ENCODE measurements at regions not wholly inside any gene's neighbourhood (a gene's known extent, or its start where the extent isn't known, plus 50 kb on each side); places are given as distances from the start of the nearest gene placed in this dataset.

- DNase-seq = no peak
- no peaks in the 10 kb centered on the region for H3K27me3 ChIP-seq
- H3K4me3 ChIP-seq = no peak overlapping the region
- WGBS, 2 donors = 90 to 95% methylated on average over 3 of the region's 3 CpGs
- no peaks in the 10 kb centered on the region for H3K4me1 ChIP-seq
- no peak overlapping the region for H3K27ac ChIP-seq
- intact Hi-C loops (cut with DNase I) = no loop called here
- no peaks in the 10 kb centered on the region for H3K36me3 ChIP-seq
- no peaks in the 10 kb centered on the region for H3K9me3 ChIP-seq
- TF ChIP-seq POLR2A (IDR thresholded peaks at IDR 0.05) = no peak
These were observed 427.9 kb upstream of the DCN start for GRCh38 chr12:91610561-91610960.

- 84 to 93% methylated on average over 1 of the region's 1 CpG for WGBS, 2 donors
- TF ChIP-seq POLR2AphosphoS5 (IDR thresholded peaks at IDR 0.05) (no peak), CTCF (IDR thresholded peaks at IDR 0.05) (no peak), EP300 (IDR thresholded peaks at IDR 0.05) (no peak), POLR2A (IDR thresholded peaks at IDR 0.05) (no peak)
- DNase-seq = no peak
- intact Hi-C loops (cut with DNase I) = no loop called here
- no peaks in the 10 kb centered on the region for H3K27me3 ChIP-seq
- no peaks in the 10 kb centered on the region for H3K9me3 ChIP-seq
- no peak overlapping the region for H3K27ac ChIP-seq
- no peak overlapping the region for H3K4me3 ChIP-seq
- H3K4me1 ChIP-seq = peaks cover 0 to under 1% (median 0%) of the 10 kb centered on the region in 4 donors
- no peaks in the 10 kb centered on the region for H3K36me3 ChIP-seq
These were observed 426.7 kb upstream of the DCN start for GRCh38 chr12:91609283-91609682.

GRCh38 chr12:91608542-91608941, 425.9 kb upstream of the DCN start:
- Histone ChIP-seq H3K4me3 (no peak overlapping the region), H3K27ac (no peak overlapping the region), H3K9me3 (no peaks in the 10 kb centered on the region), H3K36me3 (no peaks in the 10 kb centered on the region), H3K27me3 (no peaks in the 10 kb centered on the region), H3K4me1 (peaks cover 0 to 8% (median 1%) of the 10 kb centered on the region in 4 donors)
- TF ChIP-seq POLR2AphosphoS5 (IDR thresholded peaks at IDR 0.05) = no peak
- no peak for TF ChIP-seq EP300 (IDR thresholded peaks at IDR 0.05)
- no peak for TF ChIP-seq POLR2A (IDR thresholded peaks at IDR 0.05)
- TF ChIP-seq CTCF (IDR thresholded peaks at IDR 0.05) = no peak
- intact Hi-C loops (cut with DNase I) = no loop called here
- no peak for DNase-seq

GRCh38 chr12:91606662-91607377, 424.2 kb upstream of the DCN start:
- H3K27me3 ChIP-seq = no peaks in the 10 kb centered on the region
- WGBS, 2 donors = 85 to 93% methylated on average over 3 of the region's 3 CpGs
- intact Hi-C loops (cut with DNase I) = no loop called here

GRCh38 chr12:91604897-91605296, 422.3 kb upstream of the DCN start:
- WGBS, 2 donors = 82% methylated on average over 6 of the region's 6 CpGs
- Histone ChIP-seq H3K9me3 (no peaks in the 10 kb centered on the region), H3K27me3 (no peaks in the 10 kb centered on the region), H3K27ac (no peak overlapping the region), H3K36me3 (no peaks in the 10 kb centered on the region), H3K4me3 (no peak overlapping the region), H3K4me1 (peaks cover 0 to 21% (median 5%) of the 10 kb centered on the region in 4 donors)
- no peak for DNase-seq
- intact Hi-C loops (cut with DNase I) = no loop called here
- TF ChIP-seq EP300 (IDR thresholded peaks at IDR 0.05) = no peak
- TF ChIP-seq POLR2AphosphoS5 (IDR thresholded peaks at IDR 0.05) = no peak
- no peak for TF ChIP-seq CTCF (IDR thresholded peaks at IDR 0.05)
- TF ChIP-seq POLR2A (IDR thresholded peaks at IDR 0.05) = no peak

More at GRCh38 chr12:91606662-91607377, 424.2 kb upstream of the DCN start:
- Histone ChIP-seq H3K27ac (no peak overlapping the region), H3K4me3 (no peak overlapping the region), H3K4me1 (peaks cover 0 to 21% (median 5%) of the 10 kb centered on the region in 4 donors), H3K36me3 (no peaks in the 10 kb centered on the region), H3K9me3 (no peaks in the 10 kb centered on the region)
- TF ChIP-seq EP300 (IDR thresholded peaks at IDR 0.05) = no peak
- DNase-seq = no peak

- intact Hi-C loops (cut with DNase I) = no loop called here
- no peak overlapping the region for H3K27ac ChIP-seq
- DNase-seq = no peak
- no peaks in the 10 kb centered on the region for H3K36me3 ChIP-seq
- H3K4me3 ChIP-seq = no peak overlapping the region
- TF ChIP-seq CTCF (IDR thresholded peaks at IDR 0.05) (no peak), POLR2AphosphoS5 (IDR thresholded peaks at IDR 0.05) (peak in 1 of 4 donors; percentile 51), EP300 (IDR thresholded peaks at IDR 0.05) (peak in 1 of 4 donors; percentile 61)
- H3K27me3 ChIP-seq = no peaks in the 10 kb centered on the region
- peaks cover 0 to 21% (median 5%) of the 10 kb centered on the region in 4 donors for H3K4me1 ChIP-seq
- WGBS, 2 donors = 73 to 90% methylated on average over 2 of the region's 2 CpGs
- no peaks in the 10 kb centered on the region for H3K9me3 ChIP-seq
These were observed 420.4 kb upstream of the DCN start for GRCh38 chr12:91603060-91603459.

Measured in sigmoid colon (tissue), 6 donors.